ENCODE measurements at regions not wholly inside any gene's neighbourhood (a gene's known extent, or its start where the extent isn't known, plus 50 kb on each side); places are given as distances from the start of the nearest gene placed in this dataset.

GRCh38 chr5:39520232-39520572, 95.4 kb upstream of the DAB2 start:
- DNase-seq = no peak

GRCh38 chr5:39519566-39520231, 94.9 kb upstream of the DAB2 start:
- DNase-seq = no peak

GRCh38 chr5:39519079-39519478, 94.3 kb upstream of the DAB2 start:
- DNase-seq = no peak

- DNase-seq = no peak
Observed at GRCh38 chr5:39518516-39518915, 93.7 kb upstream of the DAB2 start.

GRCh38 chr5:39517800-39518199, 93.0 kb upstream of the DAB2 start:
- no peak for DNase-seq

- DNase-seq = no peak
Observed at GRCh38 chr5:39515881-39516280, 91.1 kb upstream of the DAB2 start.

GRCh38 chr5:39513236-39513635, 88.5 kb upstream of the DAB2 start:
- no peak for DNase-seq

GRCh38 chr5:39506211-39506610, 81.4 kb upstream of the DAB2 start:
- DNase-seq = no peak

GRCh38 chr5:39505791-39506190, 81.0 kb upstream of the DAB2 start:
- DNase-seq = no peak

- no peak for DNase-seq
Observed at GRCh38 chr5:39505363-39505762, 80.6 kb upstream of the DAB2 start.

GRCh38 chr5:39503155-39503554, 78.4 kb upstream of the DAB2 start:
- no peak for DNase-seq

GRCh38 chr5:39502704-39503103, 77.9 kb upstream of the DAB2 start:
- DNase-seq = no peak

- no peak for DNase-seq
Observed at GRCh38 chr5:39501397-39501796, 76.6 kb upstream of the DAB2 start.

- DNase-seq = no peak
Observed at GRCh38 chr5:39500551-39501175, 75.9 kb upstream of the DAB2 start.

GRCh38 chr5:39498278-39498952, 73.6 kb upstream of the DAB2 start:
- DNase-seq = no peak

- no peak for DNase-seq
Observed at GRCh38 chr5:39497322-39497721, 72.5 kb upstream of the DAB2 start.

- no peak for DNase-seq
Observed at GRCh38 chr5:39495227-39495626, 70.4 kb upstream of the DAB2 start.

GRCh38 chr5:39494534-39494933, 69.8 kb upstream of the DAB2 start:
- DNase-seq = no peak

- no peak for DNase-seq
Observed at GRCh38 chr5:39494107-39494510, 69.3 kb upstream of the DAB2 start.

- no peak for DNase-seq
Observed at GRCh38 chr5:39491210-39491609, 66.4 kb upstream of the DAB2 start.

- DNase-seq = no peak
Observed at GRCh38 chr5:39489263-39489662, 64.5 kb upstream of the DAB2 start.

- DNase-seq = no peak
Observed at GRCh38 chr5:39486790-39487189, 62.0 kb upstream of the DAB2 start.

- no peak for DNase-seq
Observed at GRCh38 chr5:39486361-39486760, 61.6 kb upstream of the DAB2 start.

All from hypothalamus (tissue), 51 donors.